ENCODE measurements at regions not wholly inside any gene's neighbourhood (a gene's known extent, or its start where the extent isn't known, plus 50 kb on each side); places are given as distances from the start of the nearest gene placed in this dataset.

GRCh38 chr20:48056218-48056617 lies 270.9 kb upstream of the SULF2 start:
- TF ChIP-seq CSRNP3 (CRISPR knock-in tag; IDR thresholded peaks at IDR 0.05) (no peak), CREB5 (CRISPR knock-in tag; IDR thresholded peaks at IDR 0.05; ENCODE audit: low read depth) (no peak), PPARA (CRISPR knock-in tag; IDR thresholded peaks at IDR 0.05; ENCODE audit: borderline replicate concordance) (no peak), GLIS3 (CRISPR knock-in tag; IDR thresholded peaks at IDR 0.05) (no peak), CSDC2 (CRISPR knock-in tag; IDR thresholded peaks at IDR 0.05) (no peak), ZNF8 (CRISPR knock-in tag; IDR thresholded peaks at IDR 0.05) (no peak), PATZ1 (CRISPR knock-in tag; IDR thresholded peaks at IDR 0.05; ENCODE audit: borderline replicate concordance) (no peak), TOX (CRISPR knock-in tag; IDR thresholded peaks at IDR 0.05; ENCODE audit: borderline replicate concordance) (no peak), ARNTL (CRISPR knock-in tag; IDR thresholded peaks at IDR 0.05; ENCODE audit: borderline replicate concordance, low read depth) (no peak), ZFP3 (CRISPR knock-in tag; IDR thresholded peaks at IDR 0.05) (no peak), TCF4 (CRISPR knock-in tag; IDR thresholded peaks at IDR 0.05; ENCODE audit: borderline replicate concordance) (no peak), TSHZ2 (CRISPR knock-in tag; IDR thresholded peaks at IDR 0.05) (no peak), ISL1 (CRISPR knock-in tag; IDR thresholded peaks at IDR 0.05) (no peak), ZNF70 (CRISPR knock-in tag; IDR thresholded peaks at IDR 0.05) (no peak), POU6F1 (CRISPR knock-in tag; IDR thresholded peaks at IDR 0.05; ENCODE audit: borderline replicate concordance, low read depth) (no peak), OSR1 (CRISPR knock-in tag; IDR thresholded peaks at IDR 0.05) (no peak), ZNF565 (CRISPR knock-in tag; conservative IDR thresholded peaks at IDR 0.05; ENCODE audit: low read depth) (no peak), SNAI2 (CRISPR knock-in tag; IDR thresholded peaks at IDR 0.05) (no peak), RARB (CRISPR knock-in tag; IDR thresholded peaks at IDR 0.05) (no peak)
- ATAC-seq, result no peak

- ATAC-seq, result no peak
- TF ChIP-seq OSR1 (CRISPR knock-in tag; IDR thresholded peaks at IDR 0.05), result no peak
- no peak for TF ChIP-seq CSRNP3 (CRISPR knock-in tag; IDR thresholded peaks at IDR 0.05)
- TF ChIP-seq TOX (CRISPR knock-in tag; IDR thresholded peaks at IDR 0.05; ENCODE audit: borderline replicate concordance), result no peak
- no peak for TF ChIP-seq ZNF70 (CRISPR knock-in tag; IDR thresholded peaks at IDR 0.05)
- TF ChIP-seq ZNF565 (CRISPR knock-in tag; conservative IDR thresholded peaks at IDR 0.05; ENCODE audit: low read depth), result no peak
- no peak for TF ChIP-seq ZFP3 (CRISPR knock-in tag; IDR thresholded peaks at IDR 0.05)
- no peak for TF ChIP-seq CREB5 (CRISPR knock-in tag; IDR thresholded peaks at IDR 0.05; ENCODE audit: low read depth)
- no peak for TF ChIP-seq POU6F1 (CRISPR knock-in tag; IDR thresholded peaks at IDR 0.05; ENCODE audit: borderline replicate concordance, low read depth)
- no peak for TF ChIP-seq ZC3H10 (CRISPR knock-in tag; IDR thresholded peaks at IDR 0.05)
These were observed 268.8 kb upstream of the SULF2 start for GRCh38 chr20:48054051-48054450.

Data from SK-N-SH treated with all-trans-retinoic acid at 6 μM for 48 hours (cell line).